Tibial nerve (tissue), 4 donors: ENCODE measurements at regions not wholly inside any gene's neighbourhood (a gene's known extent, or its start where the extent isn't known, plus 50 kb on each side); places are given as distances from the start of the nearest gene placed in this dataset.

Experiments used
- DNase-seq, 2 donors: peaks; one replicate each; pipeline ENCODE4 v3.0.0-alpha.2; 2019; ENCODE audit warnings: low spot score in 2 of 2
- H3K27ac ChIP-seq, 4 donors: fragments of 200-600 bp; sonication (generic) in 3 of 4; one replicate each; pipeline ENCODE4 v1.5.1; 2017 to 2019; ENCODE audit warnings: mild to moderate bottlenecking in 1 of 4
- H3K27me3 ChIP-seq, 2 donors: fragments of 200-600 bp; sonication (generic) in 1 of 2; one replicate each; pipeline versions ENCODE4 v1.5.1 to v1.6.0; 2017 to 2019
- H3K36me3 ChIP-seq, 3 donors: fragments of 200-600 bp; sonication (generic); one replicate each; pipeline ENCODE4 v1.5.1; 2018 to 2019
- H3K4me1 ChIP-seq, 4 donors: fragments of 200-600 bp; sonication (generic) in 3 of 4; one replicate each; pipeline ENCODE4 v1.5.1; 2017 to 2019
- H3K4me3 ChIP-seq, 4 donors: fragments of 200-600 bp; sonication (generic) in 3 of 4; one replicate each; pipeline ENCODE4 v1.5.1; 2017 to 2019; ENCODE audit warnings: mild to moderate bottlenecking in 1 of 4, moderate library complexity in 1 of 4
- H3K9me3 ChIP-seq, 4 donors: fragments of 200-600 bp; sonication (generic) in 3 of 4; one replicate each; pipeline ENCODE4 v1.5.1; 2017 to 2019
- CTCF ChIP-seq, 5 experiments: fragments of 200-600 bp in 3 of 5; fragments of 450-650 bp in 2 of 5; sonication (generic) in 3 of 5; IDR thresholded peaks; one replicate each; pipeline ENCODE4 v1.5.1; 2016 to 2019; ENCODE audit warnings: antibody characterized with exemption in 5 of 5, mild to moderate bottlenecking in 3 of 5, moderate library complexity in 2 of 5
- EP300 ChIP-seq, 2 donors: sonication (generic); formaldehyde crosslinking; IDR thresholded peaks; one replicate each; pipeline ENCODE4 v1.6.1; 2017; ENCODE audit warnings: antibody characterized with exemption in 2 of 2, mild to moderate bottlenecking in 1 of 2
- POLR2A ChIP-seq, 2 donors: fragments of 450-650 bp; IDR thresholded peaks; one replicate each; pipeline ENCODE4 v1.6.1; 2017; ENCODE audit warnings: antibody characterized with exemption in 2 of 2, mild to moderate bottlenecking in 2 of 2, moderate library complexity in 2 of 2
- WGBS, 2 donors: methylation state at CpG; one replicate each; pipeline ENCODE4 v1.1.5; 2018; 5-methylcytosine and 5-hydroxymethylcytosine counted together

GRCh38 chr1:94321662-94322061 is 84.3 kb upstream of the ARHGAP29 start:
- WGBS, 2 donors, result 85 to 90% methylated on average over 3 of the region's 3 CpGs
- TF ChIP-seq POLR2A (IDR thresholded peaks at IDR 0.05), result no peak
- TF ChIP-seq CTCF (IDR thresholded peaks at IDR 0.05), result no peak
- TF ChIP-seq EP300 (IDR thresholded peaks at IDR 0.05), result no peak
- no peaks in the 10 kb centered on the region for H3K27me3 ChIP-seq
- no peak overlapping the region for H3K27ac ChIP-seq
- H3K4me3 ChIP-seq, result no peak overlapping the region
- no peaks in the 10 kb centered on the region for H3K36me3 ChIP-seq
- no peak for DNase-seq
- H3K9me3 ChIP-seq, result no peaks in the 10 kb centered on the region
- H3K4me1 ChIP-seq, result peaks cover 0 to 21% (median 7%) of the 10 kb centered on the region in 4 donors

- no peak overlapping the region for H3K4me3 ChIP-seq
- WGBS, 2 donors, result 70 to 71% methylated on average over 8 of the region's 8 CpGs
These were observed 82.1 kb upstream of the ARHGAP29 start for GRCh38 chr1:94319319-94320102.

GRCh38 chr1:94318505-94319030 is 81.2 kb upstream of the ARHGAP29 start:
- Histone ChIP-seq H3K9me3 (no peaks in the 10 kb centered on the region), H3K36me3 (no peaks in the 10 kb centered on the region), H3K27me3 (no peaks in the 10 kb centered on the region), H3K27ac (no peak overlapping the region), H3K4me3 (no peak overlapping the region), H3K4me1 (peaks cover 0 to 6% (median 0%) of the 10 kb centered on the region in 4 donors)
- WGBS, 2 donors, result 93 to 94% methylated on average over 6 of the region's 6 CpGs
- TF ChIP-seq POLR2A (IDR thresholded peaks at IDR 0.05) (no peak), EP300 (IDR thresholded peaks at IDR 0.05) (no peak)
- DNase-seq, result no peak

More at GRCh38 chr1:94319319-94320102, 82.1 kb upstream of the ARHGAP29 start:
- no peak for DNase-seq
- H3K9me3 ChIP-seq, result no peaks in the 10 kb centered on the region
- H3K27me3 ChIP-seq, result no peaks in the 10 kb centered on the region
- no peak for TF ChIP-seq EP300 (IDR thresholded peaks at IDR 0.05)
- TF ChIP-seq CTCF (IDR thresholded peaks at IDR 0.05), result no peak
- H3K27ac ChIP-seq, result peak overlapping the region in 1 of 4 donors; percentile 6
- H3K4me1 ChIP-seq, result peaks cover 0 to 6% (median 0%) of the 10 kb centered on the region in 4 donors
- H3K36me3 ChIP-seq, result no peaks in the 10 kb centered on the region

- no peaks in the 10 kb centered on the region for H3K9me3 ChIP-seq
- no peak for TF ChIP-seq EP300 (IDR thresholded peaks at IDR 0.05)
- TF ChIP-seq CTCF (IDR thresholded peaks at IDR 0.05), result no peak
- no peak for TF ChIP-seq POLR2A (IDR thresholded peaks at IDR 0.05)
- peaks cover 0 to 6% (median 0%) of the 10 kb centered on the region in 4 donors for H3K4me1 ChIP-seq
- H3K4me3 ChIP-seq, result no peak overlapping the region
- WGBS, 2 donors, result 78 to 86% methylated on average over 1 of the region's 1 CpG
- no peaks in the 10 kb centered on the region for H3K36me3 ChIP-seq
- DNase-seq, result no peak
- H3K27ac ChIP-seq, result no peak overlapping the region
- H3K27me3 ChIP-seq, result no peaks in the 10 kb centered on the region
These were observed 80.4 kb upstream of the ARHGAP29 start for GRCh38 chr1:94317790-94318188.

GRCh38 chr1:94316836-94317789 is 79.7 kb upstream of the ARHGAP29 start:
- no peak for DNase-seq
- WGBS, 2 donors, result 76 to 84% methylated on average over 8 of the region's 8 CpGs
- no peak for TF ChIP-seq POLR2A (IDR thresholded peaks at IDR 0.05)
- no peak for TF ChIP-seq EP300 (IDR thresholded peaks at IDR 0.05)
- no peak for TF ChIP-seq CTCF (IDR thresholded peaks at IDR 0.05)
- H3K4me1 ChIP-seq, result peaks cover 0 to 6% (median 0%) of the 10 kb centered on the region in 4 donors
- H3K4me3 ChIP-seq, result no peak overlapping the region
- no peak overlapping the region for H3K27ac ChIP-seq
- H3K9me3 ChIP-seq, result no peaks in the 10 kb centered on the region
- H3K27me3 ChIP-seq, result no peaks in the 10 kb centered on the region
- H3K36me3 ChIP-seq, result no peaks in the 10 kb centered on the region
